Progenitor cell of endocrine pancreas (in vitro differentiated cells): ENCODE measurements at regions not wholly inside any gene's neighbourhood (a gene's known extent, or its start where the extent isn't known, plus 50 kb on each side); places are given as distances from the start of the nearest gene placed in this dataset.

Experiments
- DNase-seq: peaks from one replicate; pipeline ENCODE4 v3.0.0; 2021; ENCODE audit warnings: low spot score; ENCODE audit not compliant: unreplicated experiment
- H3K27ac Mint-ChIP-seq: 2 replicates; pipeline ENCODE4 v1.8.0; 2021; ENCODE audit warnings: mild to moderate bottlenecking, moderate library complexity, mixed read lengths
- H3K27me3 Mint-ChIP-seq: 2 replicates; pipeline ENCODE4 v1.8.0; 2021; ENCODE audit warnings: mixed read lengths
- H3K36me3 Mint-ChIP-seq: 2 replicates; pipeline ENCODE4 v1.8.0; 2022; ENCODE audit warnings: mixed read lengths; ENCODE audit not compliant: insufficient read depth
- H3K4me1 Mint-ChIP-seq: 2 replicates; pipeline ENCODE4 v1.8.0; 2021; ENCODE audit warnings: low read depth, mixed read lengths
- H3K4me3 Mint-ChIP-seq: 2 replicates; pipeline ENCODE4 v1.8.0; 2021; ENCODE audit warnings: low read depth, mild to moderate bottlenecking, moderate library complexity, mixed read lengths
- H3K9me3 Mint-ChIP-seq: 2 replicates; pipeline ENCODE4 v1.8.0; 2021; ENCODE audit warnings: low read depth, mixed read lengths
- CTCF ChIP-seq: fragments of 200-600 bp; sonication (generic); IDR thresholded peaks from one replicate; pipeline ENCODE4 v1.5.0; 2021; ENCODE audit warnings: antibody characterized with exemption, mild to moderate bottlenecking; ENCODE audit not compliant: unreplicated experiment

DNA sequence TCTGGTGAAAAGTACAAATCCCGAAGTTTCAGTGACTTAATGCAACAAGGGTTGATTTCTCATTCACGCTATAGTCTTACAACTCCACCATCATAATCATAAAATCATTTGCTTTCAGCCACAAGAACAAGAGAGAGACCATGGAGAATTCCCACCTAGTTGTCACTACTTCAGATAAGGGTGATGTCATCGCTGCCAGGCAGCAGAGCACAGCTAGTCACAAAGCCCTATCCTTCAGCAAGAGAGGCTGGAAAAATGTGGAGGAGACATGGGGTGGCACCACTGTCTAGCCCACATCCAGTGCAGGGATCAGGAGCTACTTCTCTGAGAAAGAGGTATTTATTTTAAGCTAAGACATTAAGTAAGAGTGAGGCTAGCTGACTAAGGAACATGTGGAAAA is 356.1 kb downstream of the YTHDC2 start:
- H3K27ac Mint-ChIP-seq: no peak overlapping the region
- no peak overlapping the region for H3K4me3 Mint-ChIP-seq
- no peak for DNase-seq
- no peaks in the 10 kb centered on the region for H3K4me1 Mint-ChIP-seq
- TF ChIP-seq CTCF: no peak
- no peaks in the 10 kb centered on the region for H3K36me3 Mint-ChIP-seq
- H3K9me3 Mint-ChIP-seq: no peaks in the 10 kb centered on the region
- H3K27me3 Mint-ChIP-seq: peaks cover 16% of the 10 kb centered on the region

DNA sequence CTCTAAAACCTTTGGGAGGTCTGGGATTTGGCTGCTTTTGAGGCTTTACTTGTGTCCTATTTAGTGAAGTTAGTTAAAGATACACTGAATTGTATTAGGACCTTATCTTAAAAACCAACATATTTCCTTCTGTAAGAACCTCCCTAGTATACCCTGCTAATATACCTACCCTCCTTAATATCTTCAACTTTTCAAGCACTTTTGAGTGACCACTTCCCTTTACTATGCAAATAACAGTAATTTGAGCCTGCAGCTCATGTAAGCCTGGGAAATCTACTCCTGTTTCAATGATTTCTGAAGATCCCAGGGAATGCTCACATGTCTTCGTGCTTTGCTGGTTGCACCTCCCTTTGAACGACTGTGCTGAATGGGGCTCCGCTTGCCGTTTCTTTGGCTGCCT is 358.5 kb downstream of the YTHDC2 start:
- Mint-ChIP-seq H3K36me3 (no peaks in the 10 kb centered on the region), H3K4me3 (no peak overlapping the region), H3K9me3 (no peaks in the 10 kb centered on the region), H3K27me3 (peaks cover 24% of the 10 kb centered on the region), H3K4me1 (no peaks in the 10 kb centered on the region), H3K27ac (no peak overlapping the region)
- no peak for TF ChIP-seq CTCF
- no peak for DNase-seq

DNA sequence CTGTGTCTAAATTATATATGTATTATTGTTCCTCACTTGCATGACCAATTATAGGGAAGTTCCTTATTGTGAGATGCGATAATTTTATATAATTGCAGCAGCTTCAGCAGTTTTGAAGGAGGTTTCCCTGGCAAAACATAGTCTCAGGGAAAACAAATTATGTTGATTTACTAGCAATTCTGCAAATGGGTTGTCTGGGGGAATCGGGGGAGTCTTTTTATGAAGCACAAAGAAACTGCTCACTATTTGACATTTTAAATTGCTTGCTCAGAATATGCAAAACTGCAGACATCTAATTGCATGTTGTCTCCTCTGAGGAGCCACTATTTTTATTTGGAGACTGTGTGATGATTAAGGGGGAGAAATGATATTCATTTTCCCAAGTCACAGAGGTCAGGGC is 361.6 kb downstream of the YTHDC2 start:
- Mint-ChIP-seq H3K36me3 (no peaks in the 10 kb centered on the region), H3K27ac (no peak overlapping the region), H3K4me1 (no peaks in the 10 kb centered on the region), H3K27me3 (peaks cover 15% of the 10 kb centered on the region), H3K9me3 (peaks cover 9% of the 10 kb centered on the region), H3K4me3 (no peak overlapping the region)
- no peak for TF ChIP-seq CTCF
- DNase-seq: no peak

- H3K4me1 Mint-ChIP-seq: peaks cover 20% of the 10 kb centered on the region
- TF ChIP-seq CTCF: no peak
- no peak overlapping the region for H3K27ac Mint-ChIP-seq
- H3K9me3 Mint-ChIP-seq: no peaks in the 10 kb centered on the region
- DNase-seq: no peak
- peaks cover 58% of the 10 kb centered on the region for H3K27me3 Mint-ChIP-seq
- H3K4me3 Mint-ChIP-seq: no peak overlapping the region
- no peaks in the 10 kb centered on the region for H3K36me3 Mint-ChIP-seq
Observed at GRCh38 chr5:113891491-113891890, 378.0 kb downstream of the YTHDC2 start.

DNA sequence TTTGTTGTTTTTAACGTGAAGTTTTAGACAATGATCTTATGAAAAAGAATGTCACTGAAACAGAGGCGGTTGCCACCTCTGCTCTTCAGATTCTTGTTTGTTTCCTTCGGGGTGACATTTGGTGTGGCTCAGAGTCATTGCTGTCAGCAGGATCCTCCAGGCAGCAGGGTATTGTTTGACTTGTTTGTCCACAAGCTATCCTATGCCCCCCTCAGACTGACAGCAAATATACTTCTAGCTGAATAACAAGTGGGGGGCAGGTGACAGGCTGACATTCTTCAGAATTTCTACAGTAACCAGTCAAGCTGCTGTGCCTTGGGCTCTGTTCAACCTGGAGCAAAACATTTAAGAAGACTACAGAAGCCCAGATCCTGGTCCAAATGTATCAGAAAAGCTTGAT is 383.3 kb downstream of the YTHDC2 start:
- no peak for DNase-seq
- Mint-ChIP-seq H3K27ac (no peak overlapping the region), H3K27me3 (peaks cover 61% of the 10 kb centered on the region), H3K36me3 (no peaks in the 10 kb centered on the region), H3K9me3 (no peaks in the 10 kb centered on the region), H3K4me3 (no peak overlapping the region), H3K4me1 (peaks cover 28% of the 10 kb centered on the region)
- no peak for TF ChIP-seq CTCF
